Loucy (cell line): ENCODE measurements at regions not wholly inside any gene's neighbourhood (a gene's known extent, or its start where the extent isn't known, plus 50 kb on each side); places are given as distances from the start of the nearest gene placed in this dataset.

ENCODE experiments used
- H2AFZ ChIP-seq: fragments of 200-600 bp; sonication (generic); 2 replicates; pipeline ENCODE4 v1.6.0; 2016; ENCODE audit warnings: antibody characterized with exemption, mild to moderate bottlenecking, low read length, moderate library complexity
- H3F3A ChIP-seq: fragments of 200-600 bp; 2 replicates; pipeline ENCODE4 v1.6.0; 2016; ENCODE audit warnings: antibody characterized with exemption, low read depth, mild to moderate bottlenecking
- H3K27me3 ChIP-seq: fragments of 200-600 bp; sonication (generic); 2 replicates; pipeline ENCODE4 v1.6.1; 2014; ENCODE audit warnings: low read length, mild to moderate bottlenecking; ENCODE audit not compliant: insufficient read depth, poor library complexity, severe bottlenecking
- H3K36me3 ChIP-seq: fragments of 200-600 bp; sonication (generic); 2 replicates; pipeline ENCODE4 v1.6.1; 2016; ENCODE audit warnings: low read length; ENCODE audit not compliant: insufficient read depth
- H3K4me1 ChIP-seq: fragments of 200-600 bp; sonication (generic); 2 replicates; pipeline ENCODE4 v1.5.1; 2014; ENCODE audit warnings: low read length, mild to moderate bottlenecking; ENCODE audit not compliant: insufficient read depth, poor library complexity, severe bottlenecking
- H3K4me2 ChIP-seq: fragments of 200-600 bp; sonication (generic); 2 replicates; pipeline ENCODE4 v1.6.0; 2014; ENCODE audit warnings: antibody characterized with exemption, low read length, low read depth, mild to moderate bottlenecking; ENCODE audit not compliant: poor library complexity, severe bottlenecking
- H3K4me3 ChIP-seq: fragments of 200-600 bp; sonication (generic); 2 replicates; pipeline ENCODE4 v1.5.1; 2014; ENCODE audit warnings: low read length, mild to moderate bottlenecking, mixed read lengths; ENCODE audit not compliant: poor library complexity, severe bottlenecking
- H3K79me2 ChIP-seq: fragments of 200-600 bp; sonication (generic); 2 replicates; pipeline ENCODE4 v1.6.1; 2014; ENCODE audit warnings: low read length; ENCODE audit not compliant: insufficient read depth
- H3K9ac ChIP-seq: fragments of 200-600 bp; sonication (generic); 2 replicates; pipeline ENCODE4 v1.6.0; 2014; ENCODE audit warnings: mild to moderate bottlenecking, low read depth, low read length, moderate library complexity; ENCODE audit not compliant: poor library complexity, severe bottlenecking
- H3K9me2 ChIP-seq: fragments of 200-600 bp; sonication (generic); replicated peaks from 2 replicates; pipeline ENCODE4 v1.6.1; 2016; ENCODE audit warnings: low read depth, low read length, mixed read lengths
- H3K9me3 ChIP-seq: fragments of 200-600 bp; sonication (generic); 2 replicates; pipeline ENCODE4 v1.6.1; 2014; ENCODE audit warnings: mild to moderate bottlenecking, antibody characterized with exemption, low read length, low read depth; ENCODE audit not compliant: insufficient read depth
- H4K20me1 ChIP-seq: fragments of 200-600 bp; sonication (generic); 2 replicates; pipeline ENCODE4 v1.6.0; 2014; ENCODE audit warnings: antibody characterized with exemption, low read length, mild to moderate bottlenecking; ENCODE audit not compliant: insufficient read depth, poor library complexity, severe bottlenecking
- EZH2phosphoT487 ChIP-seq: fragments of 200-600 bp; IDR thresholded peaks from 2 replicates; pipeline ENCODE4 v1.6.1; 2018; ENCODE audit warnings: antibody characterized with exemption, mild to moderate bottlenecking, moderate library complexity, borderline replicate concordance
- TF ChIP-seq, protein P1 (sequence below): fragments of 200-600 bp; sonication (generic); conservative IDR thresholded peaks from 2 replicates; pipeline ENCODE4 v1.5.1; 2014; ENCODE audit warnings: mild to moderate bottlenecking, antibody characterized with exemption, low read length

DNA sequence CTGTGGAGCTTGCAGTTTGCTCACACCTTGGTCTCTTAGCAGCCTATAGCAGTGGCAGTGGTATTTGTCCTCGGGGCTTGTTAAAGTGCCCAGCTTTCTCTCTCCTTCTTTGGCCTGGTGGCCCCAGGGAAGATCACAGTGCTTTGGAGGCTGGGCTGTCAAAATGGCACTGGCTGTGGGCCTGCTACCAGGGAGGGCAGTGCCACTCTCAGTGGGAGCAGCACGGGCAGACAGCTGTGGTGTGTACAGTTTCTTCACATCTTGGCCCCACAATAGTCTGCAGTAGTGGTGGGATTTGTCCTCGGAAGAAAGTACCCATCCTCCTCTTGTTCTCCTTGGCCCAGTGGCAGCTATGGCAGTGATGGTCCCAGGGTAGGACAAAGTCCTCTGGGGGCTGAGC lies 164.4 kb upstream of the GORAB start:
- H3F3A ChIP-seq, result no peaks in the 10 kb centered on the region
- no peaks in the 10 kb centered on the region for H3K9me2 ChIP-seq
- H2AFZ ChIP-seq, result peak overlapping the region; percentile 30; the same call in 1 of the 2 replicates
- no peak overlapping the region for H3K9ac ChIP-seq
- H3K9me3 ChIP-seq, result no peaks in the 10 kb centered on the region; the same call in 1 of the 2 replicates
- H4K20me1 ChIP-seq, result no peaks in the 10 kb centered on the region
- no peak overlapping the region for H3K4me3 ChIP-seq
- H3K36me3 ChIP-seq, result no peaks in the 10 kb centered on the region
- H3K4me2 ChIP-seq, result no peak overlapping the region
- no peaks in the 10 kb centered on the region for H3K4me1 ChIP-seq
- no peak for TF ChIP-seq EZH2phosphoT487
- TF ChIP-seq, protein P1, sequence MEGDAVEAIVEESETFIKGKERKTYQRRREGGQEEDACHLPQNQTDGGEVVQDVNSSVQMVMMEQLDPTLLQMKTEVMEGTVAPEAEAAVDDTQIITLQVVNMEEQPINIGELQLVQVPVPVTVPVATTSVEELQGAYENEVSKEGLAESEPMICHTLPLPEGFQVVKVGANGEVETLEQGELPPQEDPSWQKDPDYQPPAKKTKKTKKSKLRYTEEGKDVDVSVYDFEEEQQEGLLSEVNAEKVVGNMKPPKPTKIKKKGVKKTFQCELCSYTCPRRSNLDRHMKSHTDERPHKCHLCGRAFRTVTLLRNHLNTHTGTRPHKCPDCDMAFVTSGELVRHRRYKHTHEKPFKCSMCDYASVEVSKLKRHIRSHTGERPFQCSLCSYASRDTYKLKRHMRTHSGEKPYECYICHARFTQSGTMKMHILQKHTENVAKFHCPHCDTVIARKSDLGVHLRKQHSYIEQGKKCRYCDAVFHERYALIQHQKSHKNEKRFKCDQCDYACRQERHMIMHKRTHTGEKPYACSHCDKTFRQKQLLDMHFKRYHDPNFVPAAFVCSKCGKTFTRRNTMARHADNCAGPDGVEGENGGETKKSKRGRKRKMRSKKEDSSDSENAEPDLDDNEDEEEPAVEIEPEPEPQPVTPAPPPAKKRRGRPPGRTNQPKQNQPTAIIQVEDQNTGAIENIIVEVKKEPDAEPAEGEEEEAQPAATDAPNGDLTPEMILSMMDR, result no peak
- no peaks in the 10 kb centered on the region for H3K79me2 ChIP-seq
- no peaks in the 10 kb centered on the region for H3K27me3 ChIP-seq

DNA sequence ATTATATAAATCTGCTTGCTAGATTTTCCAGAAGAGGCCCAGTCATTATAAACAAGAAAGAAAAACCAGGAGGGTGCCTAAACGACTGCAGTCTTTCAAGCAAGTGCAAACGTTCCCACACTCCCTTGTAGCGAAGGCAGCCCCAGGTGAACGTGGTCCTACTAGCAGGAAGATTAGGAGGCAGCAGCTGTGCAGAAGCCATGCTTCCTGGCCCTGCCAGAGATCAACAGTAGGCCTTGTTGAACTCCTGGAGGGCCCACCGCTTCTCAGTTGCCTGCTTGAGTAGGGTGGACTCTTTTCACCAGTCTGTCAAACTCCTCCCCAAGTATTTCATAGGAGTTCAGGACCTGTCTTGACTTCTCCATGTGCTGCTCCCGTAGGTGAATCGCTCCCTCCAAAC lies 163.0 kb upstream of the GORAB start:
- no peaks in the 10 kb centered on the region for H3K79me2 ChIP-seq
- TF ChIP-seq, protein P1, result no peak
- no peak for TF ChIP-seq EZH2phosphoT487
- H4K20me1 ChIP-seq, result no peaks in the 10 kb centered on the region
- H3K4me1 ChIP-seq, result no peaks in the 10 kb centered on the region
- no peaks in the 10 kb centered on the region for H3K27me3 ChIP-seq
- H2AFZ ChIP-seq, result peak overlapping the region; percentile 59; the same call in 1 of the 2 replicates
- peaks cover 3% of the 10 kb centered on the region; the same call in 1 of the 2 replicates for H3K9me3 ChIP-seq
- no peaks in the 10 kb centered on the region for H3F3A ChIP-seq
- no peak overlapping the region for H3K4me3 ChIP-seq
- no peaks in the 10 kb centered on the region for H3K36me3 ChIP-seq
- H3K4me2 ChIP-seq, result no peak overlapping the region
- no peak overlapping the region for H3K9ac ChIP-seq
- H3K9me2 ChIP-seq, result no peaks in the 10 kb centered on the region

DNA sequence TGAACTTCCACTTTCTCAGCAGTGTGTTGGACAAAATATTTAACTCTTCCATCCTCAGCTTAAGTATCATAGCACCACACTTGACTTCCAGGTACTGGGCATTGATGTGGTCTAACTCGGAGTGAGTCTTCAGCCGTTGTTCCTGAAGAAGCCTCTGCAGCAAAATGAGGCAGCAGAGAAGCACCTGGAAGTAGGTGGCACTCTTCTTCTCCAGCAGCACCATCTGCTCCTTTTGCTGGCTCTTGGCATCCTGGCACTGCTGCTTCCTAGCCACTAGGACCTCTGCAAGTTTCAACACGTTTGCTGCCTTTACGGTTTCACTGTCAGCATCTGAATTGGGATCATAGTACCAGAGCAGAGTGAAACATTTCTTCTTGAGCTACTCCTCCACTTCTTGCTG lies 162.5 kb upstream of the GORAB start:
- H3K4me2 ChIP-seq, result no peak overlapping the region
- no peaks in the 10 kb centered on the region for H3K79me2 ChIP-seq
- peak overlapping the region; percentile 59; the same call in 1 of the 2 replicates for H2AFZ ChIP-seq
- no peak overlapping the region for H3K9ac ChIP-seq
- peaks cover 4% of the 10 kb centered on the region; the same call in 1 of the 2 replicates for H3K9me3 ChIP-seq
- H3F3A ChIP-seq, result no peaks in the 10 kb centered on the region
- H3K4me1 ChIP-seq, result no peaks in the 10 kb centered on the region
- H3K9me2 ChIP-seq, result no peaks in the 10 kb centered on the region
- H3K27me3 ChIP-seq, result no peaks in the 10 kb centered on the region
- no peak for TF ChIP-seq EZH2phosphoT487
- TF ChIP-seq, protein P1, result no peak
- no peaks in the 10 kb centered on the region for H3K36me3 ChIP-seq
- no peaks in the 10 kb centered on the region for H4K20me1 ChIP-seq
- H3K4me3 ChIP-seq, result no peak overlapping the region
